OCI-LY3 (cell line): ENCODE measurements at regions not wholly inside any gene's neighbourhood (a gene's known extent, or its start where the extent isn't known, plus 50 kb on each side); places are given as distances from the start of the nearest gene placed in this dataset.

Source experiments
- EZH2phosphoT487 ChIP-seq: fragments of 200-600 bp; shearing (Covaris generic); IDR thresholded peaks from 2 replicates; pipeline ENCODE4 v1.6.1; 2018; ENCODE audit warnings: antibody characterized with exemption, mixed run types, low read depth
- TF ChIP-seq, protein P1 (sequence below): fragments of 200-600, 300-600 bp; sonication (generic); IDR thresholded peaks from 2 replicates; pipeline ENCODE4 v1.5.1; 2014; ENCODE audit warnings: antibody characterized with exemption, low read length, low read depth

DNA sequence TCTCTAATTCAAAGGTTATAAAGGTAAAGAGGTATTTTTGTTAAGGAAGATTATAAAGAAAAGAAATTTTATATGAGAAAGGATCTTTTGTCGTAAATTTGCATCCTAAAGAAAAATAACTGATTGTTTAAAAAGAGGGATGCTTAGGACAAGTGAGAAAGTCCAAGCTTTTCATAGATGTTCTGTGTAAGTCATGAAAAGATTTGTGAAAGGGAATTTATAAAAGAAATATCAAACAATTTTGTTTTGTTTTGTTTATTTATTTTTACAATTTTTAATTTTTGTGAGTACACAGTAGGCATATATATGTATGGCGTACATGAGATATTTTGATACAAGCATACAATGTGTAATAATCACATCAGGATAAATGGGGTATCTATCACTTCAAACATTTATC lies 145.2 kb downstream of the ADSS2 start:
- TF ChIP-seq, protein P1, sequence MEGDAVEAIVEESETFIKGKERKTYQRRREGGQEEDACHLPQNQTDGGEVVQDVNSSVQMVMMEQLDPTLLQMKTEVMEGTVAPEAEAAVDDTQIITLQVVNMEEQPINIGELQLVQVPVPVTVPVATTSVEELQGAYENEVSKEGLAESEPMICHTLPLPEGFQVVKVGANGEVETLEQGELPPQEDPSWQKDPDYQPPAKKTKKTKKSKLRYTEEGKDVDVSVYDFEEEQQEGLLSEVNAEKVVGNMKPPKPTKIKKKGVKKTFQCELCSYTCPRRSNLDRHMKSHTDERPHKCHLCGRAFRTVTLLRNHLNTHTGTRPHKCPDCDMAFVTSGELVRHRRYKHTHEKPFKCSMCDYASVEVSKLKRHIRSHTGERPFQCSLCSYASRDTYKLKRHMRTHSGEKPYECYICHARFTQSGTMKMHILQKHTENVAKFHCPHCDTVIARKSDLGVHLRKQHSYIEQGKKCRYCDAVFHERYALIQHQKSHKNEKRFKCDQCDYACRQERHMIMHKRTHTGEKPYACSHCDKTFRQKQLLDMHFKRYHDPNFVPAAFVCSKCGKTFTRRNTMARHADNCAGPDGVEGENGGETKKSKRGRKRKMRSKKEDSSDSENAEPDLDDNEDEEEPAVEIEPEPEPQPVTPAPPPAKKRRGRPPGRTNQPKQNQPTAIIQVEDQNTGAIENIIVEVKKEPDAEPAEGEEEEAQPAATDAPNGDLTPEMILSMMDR = no peak
- TF ChIP-seq EZH2phosphoT487 = no peak
